CD4-positive, alpha-beta T cell (primary cell): ENCODE measurements at regions not wholly inside any gene's neighbourhood (a gene's known extent, or its start where the extent isn't known, plus 50 kb on each side); places are given as distances from the start of the nearest gene placed in this dataset.

ENCODE experiments used
- ATAC-seq: fragments of 200-7000 bp; cut with Tn5 transposase; one replicate; pipeline ENCODE4 v1.10.0; 2022; ENCODE audit warnings: mild to moderate bottlenecking; ENCODE audit not compliant: poor library complexity
- CTCF ChIA-PET: fragments of 350-600 bp; sonication (Branson Sonifier 250); formaldehyde crosslinking; loops from one replicate; lab custom pipeline; 2021; ENCODE audit warnings: antibody characterized with exemption, inconsistent platforms; lab: Charles Lee
- POLR2A ChIA-PET: fragments of 350-600 bp; sonication (Branson Sonifier 250); formaldehyde crosslinking; loops from one replicate; lab custom pipeline; 2021; ENCODE audit warnings: antibody characterized with exemption, inconsistent platforms; lab: Charles Lee
- DNase-seq, 14 experiments: peaks; one replicate each; pipeline ENCODE4 v3.0.0-alpha.2; 2013 to 2020; ENCODE audit warnings: mixed read lengths in 2 of 14
- H3K27ac ChIP-seq, 2 donors: one replicate each; pipeline versions ENCODE4 v1.5.1 to v1.7.0; 2013; ENCODE audit warnings: low read length in 2 of 2, low read depth in 1 of 2, mild to moderate bottlenecking in 1 of 2
- H3K27me3 ChIP-seq, 2 experiments: 1 replicate in 1 of 2; 2 replicates in 1 of 2; pipeline versions ENCODE4 v1.6.1 to v1.7.0; 2013; ENCODE audit warnings: low read length in 2 of 2, control low read depth in 1 of 2, mild to moderate bottlenecking in 1 of 2, moderate library complexity in 1 of 2; ENCODE audit not compliant: insufficient read depth in 2 of 2, control insufficient read depth in 1 of 2
- H3K36me3 ChIP-seq: one replicate; pipeline ENCODE4 v1.6.1; 2013; ENCODE audit warnings: low read length, control low read depth; ENCODE audit not compliant: insufficient read depth
- H3K4me1 ChIP-seq: one replicate; pipeline ENCODE4 v1.6.1; 2013; ENCODE audit warnings: low read length, control low read depth; ENCODE audit not compliant: insufficient read depth
- H3K4me3 ChIP-seq: one replicate; pipeline ENCODE4 v1.5.1; 2013; ENCODE audit warnings: mild to moderate bottlenecking, low read length, moderate library complexity
- H3K9me3 ChIP-seq, 2 experiments: 1 replicate in 1 of 2; 2 replicates in 1 of 2; pipeline versions ENCODE4 v1.6.1 to v1.7.0; 2013; ENCODE audit warnings: low read length in 2 of 2, mild to moderate bottlenecking in 2 of 2, control low read depth in 1 of 2, moderate library complexity in 1 of 2; ENCODE audit not compliant: control insufficient read depth in 1 of 2, insufficient read depth in 1 of 2
- H3K27ac Mint-ChIP-seq: one replicate; pipeline ENCODE4 v1.8.0; 2020; ENCODE audit warnings: mixed read lengths
- H3K27me3 Mint-ChIP-seq: one replicate; pipeline ENCODE4 v1.8.0; 2021; ENCODE audit warnings: mixed read lengths
- H3K36me3 Mint-ChIP-seq: one replicate; pipeline ENCODE4 v1.8.0; 2021; ENCODE audit warnings: low read depth, mixed read lengths
- H3K4me1 Mint-ChIP-seq: one replicate; pipeline ENCODE4 v1.8.0; 2021; ENCODE audit warnings: low read depth, mixed read lengths
- H3K4me3 Mint-ChIP-seq: one replicate; pipeline ENCODE4 v1.8.0; 2020; ENCODE audit warnings: mild to moderate bottlenecking, mixed read lengths
- H3K9me3 Mint-ChIP-seq: one replicate; pipeline ENCODE4 v1.8.0; 2020; ENCODE audit warnings: mixed read lengths
- CTCF ChIP-seq: fragments of 200-600 bp; IDR thresholded peaks from one replicate; pipeline ENCODE4 v1.8.0; 2022; ENCODE audit warnings: antibody characterized with exemption, mild to moderate bottlenecking
- intact Hi-C, 2 experiments: fragments of 100-400 bp; cut with DNase I in 1 of 2; cut with micrococcal nuclease in 1 of 2; formaldehyde crosslinking; loops; one replicate each; pipeline versions ENCODE4 v1.15.1 to v1.9.0; 2023 to 2025; cut with DNase I, micrococcal nuclease

DNA sequence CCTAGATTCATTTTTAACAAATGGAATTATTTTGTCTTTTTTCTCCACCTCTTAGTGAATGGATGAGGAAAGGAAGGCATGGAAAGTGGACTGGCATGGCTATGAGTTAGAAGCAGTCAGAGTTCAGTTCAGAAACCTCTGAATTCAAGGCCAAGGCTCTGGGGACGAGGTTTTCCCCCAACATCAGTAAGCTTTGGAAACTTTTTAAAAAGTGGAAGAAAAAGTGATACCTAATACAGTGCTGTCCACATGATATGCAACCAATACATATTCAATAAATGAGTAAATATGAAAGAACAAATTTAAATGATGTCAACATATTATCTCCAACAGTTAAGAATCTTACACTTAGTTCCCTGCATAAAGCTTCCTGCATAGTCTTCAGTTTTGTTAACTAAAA is 204.7 kb downstream of the HLX start:
- Mint-ChIP-seq H3K36me3 (no peaks in the 10 kb centered on the region), H3K4me3 (no peak overlapping the region), H3K9me3 (no peaks in the 10 kb centered on the region), H3K27me3 (no peaks in the 10 kb centered on the region), H3K27ac (no peak overlapping the region), H3K4me1 (no peaks in the 10 kb centered on the region)
- H3K27me3 ChIP-seq: no peaks in the 10 kb centered on the region
- ChIA-PET CTCF (no interaction called here), POLR2A (no interaction called here)
- no peak for TF ChIP-seq CTCF
- DNase-seq (no peak), ATAC-seq (no peak)
- no peaks in the 10 kb centered on the region for H3K36me3 ChIP-seq
- intact Hi-C loops: no loop called here
- no peak overlapping the region for H3K27ac ChIP-seq
- H3K9me3 ChIP-seq: no peaks in the 10 kb centered on the region
- H3K4me1 ChIP-seq: no peaks in the 10 kb centered on the region
- H3K4me3 ChIP-seq: no peak overlapping the region

- TF ChIP-seq CTCF: no peak
- Histone ChIP-seq H3K4me3 (no peak overlapping the region), H3K9me3 (no peaks in the 10 kb centered on the region), H3K27ac (no peak overlapping the region), H3K36me3 (no peaks in the 10 kb centered on the region), H3K27me3 (no peaks in the 10 kb centered on the region), H3K4me1 (no peaks in the 10 kb centered on the region)
- no peaks in the 10 kb centered on the region for H3K9me3 Mint-ChIP-seq
- H3K27ac Mint-ChIP-seq: no peak overlapping the region
- DNase-seq: no peak
- ChIA-PET POLR2A (interaction anchor here (0.6 kb wide), 1 partner anchor 1504 kb away, joined by 4 read pairs; no protein-coding TSS in a partner anchor), CTCF (no interaction called here)
- H3K4me3 Mint-ChIP-seq: no peak overlapping the region
- intact Hi-C loops: no loop called here
- ATAC-seq: no peak
- H3K4me1 Mint-ChIP-seq: no peaks in the 10 kb centered on the region
- no peaks in the 10 kb centered on the region for H3K36me3 Mint-ChIP-seq
- no peaks in the 10 kb centered on the region for H3K27me3 Mint-ChIP-seq
Observed at GRCh38 chr1:221084681-221085080, 205.4 kb downstream of the HLX start.

- H3K4me3 Mint-ChIP-seq: no peak overlapping the region
- no peaks in the 10 kb centered on the region for H3K4me1 ChIP-seq
Observed at GRCh38 chr1:221085701-221086375, 206.6 kb downstream of the HLX start.

More at GRCh38 chr1:221085701-221086375, 206.6 kb downstream of the HLX start:
- ATAC-seq (no peak), DNase-seq (no peak)
- no peak for TF ChIP-seq CTCF
- intact Hi-C loops: no loop called here
- H3K27me3 ChIP-seq: no peaks in the 10 kb centered on the region
- Mint-ChIP-seq H3K4me1 (no peaks in the 10 kb centered on the region), H3K27ac (no peak overlapping the region), H3K9me3 (no peaks in the 10 kb centered on the region), H3K36me3 (no peaks in the 10 kb centered on the region), H3K27me3 (no peaks in the 10 kb centered on the region)
- H3K36me3 ChIP-seq: no peaks in the 10 kb centered on the region
- H3K27ac ChIP-seq: no peak overlapping the region
- ChIA-PET CTCF (no interaction called here), POLR2A (no interaction called here)
- H3K4me3 ChIP-seq: no peak overlapping the region
- H3K9me3 ChIP-seq: no peaks in the 10 kb centered on the region
